Fibroblast of lung (primary cell): ENCODE measurements at regions not wholly inside any gene's neighbourhood (a gene's known extent, or its start where the extent isn't known, plus 50 kb on each side); places are given as distances from the start of the nearest gene placed in this dataset.

Source experiments
- CTCF ChIP-seq, 2 donors: IDR thresholded peaks in 1 of 2; conservative IDR thresholded peaks in 1 of 2; 1 replicate in 1 of 2; 2 replicates in 1 of 2; pipeline ENCODE4 v1.5.1; 2011 to 2012; ENCODE audit warnings: low read length in 2 of 2, control low read depth in 1 of 2, inconsistent platforms in 1 of 2, low read depth in 1 of 2, mild to moderate bottlenecking in 1 of 2
- EZH2 ChIP-seq: IDR thresholded peaks from 2 replicates; pipeline ENCODE4 v1.5.1; 2012; ENCODE audit warnings: low read length, control low read depth, mild to moderate bottlenecking; ENCODE audit errors: missing control alignments

GRCh38 chr20:60167812-60168211 is 209.6 kb downstream of the CDH26 start:
- TF ChIP-seq EZH2: no peak
- no peak for TF ChIP-seq CTCF (conservative IDR thresholded peaks at IDR 0.05 in 1 of 2, IDR thresholded peaks at IDR 0.05 in 1 of 2; ENCODE audit: low read depth in 1 of 2, low read length in 2 of 2)
